Urinary bladder (tissue), 3 donors: ENCODE measurements at regions not wholly inside any gene's neighbourhood (a gene's known extent, or its start where the extent isn't known, plus 50 kb on each side); places are given as distances from the start of the nearest gene placed in this dataset.

ENCODE experiments used
- DNase-seq: peaks from one replicate; pipeline ENCODE4 v3.0.0-alpha.2; 2015; ENCODE audit errors: extremely low spot score
- H3K27ac ChIP-seq: one replicate; pipeline ENCODE4 v1.5.1; 2013; ENCODE audit warnings: low read depth, mild to moderate bottlenecking, moderate library complexity
- H3K36me3 ChIP-seq: one replicate; pipeline ENCODE4 v1.6.1; 2013; ENCODE audit warnings: mild to moderate bottlenecking, moderate library complexity; ENCODE audit not compliant: insufficient read depth
- H3K4me1 ChIP-seq: one replicate; pipeline ENCODE4 v1.6.1; 2013; ENCODE audit warnings: mild to moderate bottlenecking, moderate library complexity; ENCODE audit not compliant: insufficient read depth
- H3K4me3 ChIP-seq: one replicate; pipeline ENCODE4 v1.5.1; 2013; ENCODE audit warnings: low read depth, low read length
- WGBS: extraction: QIAGEN DNeasy Blood & Tissue Kit; methylation state at CpG from one replicate; pipeline ENCODE4 v1.1.7; 2013; 5-methylcytosine and 5-hydroxymethylcytosine counted together
- donor health status: healthy with polysubstance abuse.
- donor health status: healthy.

GRCh38 chr20:39916236-39916765 lies 772.7 kb downstream of the MAFB start:
- 62% methylated on average over 2 of the region's 2 CpGs for WGBS
- no peaks in the 10 kb centered on the region for H3K36me3 ChIP-seq
- H3K27ac ChIP-seq, result no peak overlapping the region
- H3K4me1 ChIP-seq, result no peaks in the 10 kb centered on the region
- DNase-seq, result no peak
- no peak overlapping the region for H3K4me3 ChIP-seq

GRCh38 chr20:39913274-39913673 lies 775.8 kb downstream of the MAFB start:
- WGBS, result 41% methylated on average over 3 of the region's 3 CpGs
- H3K4me3 ChIP-seq, result no peak overlapping the region
- H3K36me3 ChIP-seq, result no peaks in the 10 kb centered on the region
- no peak for DNase-seq
- H3K27ac ChIP-seq, result no peak overlapping the region
- no peaks in the 10 kb centered on the region for H3K4me1 ChIP-seq

GRCh38 chr20:39911497-39911896 lies 777.5 kb downstream of the MAFB start:
- no peak overlapping the region for H3K4me3 ChIP-seq
- WGBS, result 69% methylated on average over 1 of the region's 1 CpG
- no peaks in the 10 kb centered on the region for H3K4me1 ChIP-seq
- no peaks in the 10 kb centered on the region for H3K36me3 ChIP-seq
- no peak overlapping the region for H3K27ac ChIP-seq
- DNase-seq, result no peak

GRCh38 chr20:39910536-39910935 lies 778.5 kb downstream of the MAFB start:
- Histone ChIP-seq H3K36me3 (no peaks in the 10 kb centered on the region), H3K4me1 (no peaks in the 10 kb centered on the region), H3K4me3 (no peak overlapping the region), H3K27ac (no peak overlapping the region)
- DNase-seq, result no peak
- 79% methylated on average over 2 of the region's 2 CpGs for WGBS

GRCh38 chr20:39909447-39909846 lies 779.6 kb downstream of the MAFB start:
- Histone ChIP-seq H3K36me3 (no peaks in the 10 kb centered on the region), H3K4me1 (no peaks in the 10 kb centered on the region), H3K27ac (no peak overlapping the region), H3K4me3 (no peak overlapping the region)
- 84% methylated on average over 4 of the region's 4 CpGs for WGBS
- DNase-seq, result no peak

GRCh38 chr20:39904476-39905112 lies 784.4 kb downstream of the MAFB start:
- no peak overlapping the region for H3K27ac ChIP-seq
- no peak for DNase-seq
- H3K36me3 ChIP-seq, result no peaks in the 10 kb centered on the region
- 63% methylated on average over 7 of the region's 7 CpGs for WGBS
- no peaks in the 10 kb centered on the region for H3K4me1 ChIP-seq
- H3K4me3 ChIP-seq, result no peak overlapping the region

- 85% methylated on average over 10 of the region's 10 CpGs for WGBS
- H3K27ac ChIP-seq, result no peak overlapping the region
- H3K4me3 ChIP-seq, result no peak overlapping the region
- no peaks in the 10 kb centered on the region for H3K36me3 ChIP-seq
- DNase-seq, result no peak
- H3K4me1 ChIP-seq, result no peaks in the 10 kb centered on the region
Observed at GRCh38 chr20:39903806-39904465, 785.1 kb downstream of the MAFB start.

- Histone ChIP-seq H3K36me3 (no peaks in the 10 kb centered on the region), H3K4me3 (no peak overlapping the region), H3K27ac (no peak overlapping the region), H3K4me1 (no peaks in the 10 kb centered on the region)
- 96% methylated on average over 1 of the region's 1 CpG for WGBS
- no peak for DNase-seq
Observed at GRCh38 chr20:39899881-39900280, 789.2 kb downstream of the MAFB start.

GRCh38 chr20:39898467-39898852 lies 790.6 kb downstream of the MAFB start:
- H3K4me3 ChIP-seq, result no peak overlapping the region
- no peak overlapping the region for H3K27ac ChIP-seq
- 37% methylated on average over 2 of the region's 2 CpGs for WGBS
- no peak for DNase-seq
- H3K36me3 ChIP-seq, result no peaks in the 10 kb centered on the region
- no peaks in the 10 kb centered on the region for H3K4me1 ChIP-seq

GRCh38 chr20:39897781-39898466 lies 791.1 kb downstream of the MAFB start:
- H3K4me3 ChIP-seq, result no peak overlapping the region
- no peak for DNase-seq
- no peak overlapping the region for H3K27ac ChIP-seq
- 71% methylated on average over 4 of the region's 4 CpGs for WGBS
- no peaks in the 10 kb centered on the region for H3K36me3 ChIP-seq
- H3K4me1 ChIP-seq, result no peaks in the 10 kb centered on the region

GRCh38 chr20:39897058-39897457 lies 792.0 kb downstream of the MAFB start:
- Histone ChIP-seq H3K4me1 (no peaks in the 10 kb centered on the region), H3K4me3 (no peak overlapping the region), H3K36me3 (no peaks in the 10 kb centered on the region), H3K27ac (no peak overlapping the region)
- no peak for DNase-seq
- 53% methylated on average over 3 of the region's 3 CpGs for WGBS

GRCh38 chr20:39894067-39894466 lies 795.0 kb downstream of the MAFB start:
- no peaks in the 10 kb centered on the region for H3K4me1 ChIP-seq
- H3K4me3 ChIP-seq, result no peak overlapping the region
- H3K27ac ChIP-seq, result no peak overlapping the region
- DNase-seq, result no peak
- no peaks in the 10 kb centered on the region for H3K36me3 ChIP-seq
- 68% methylated on average over 2 of the region's 2 CpGs for WGBS

- 48% methylated on average over 1 of the region's 1 CpG for WGBS
- Histone ChIP-seq H3K27ac (no peak overlapping the region), H3K36me3 (no peaks in the 10 kb centered on the region), H3K4me3 (no peak overlapping the region), H3K4me1 (no peaks in the 10 kb centered on the region)
- no peak for DNase-seq
Observed at GRCh38 chr20:39893003-39893685, 795.9 kb downstream of the MAFB start.
